Stimulated activated CD4-positive, alpha-beta T cell treated with anti-CD3 and anti-CD28 coated beads, Interleukin-12 subunit alpha, Interleukin-12 subunit beta, amount 100 ng/mL, for 4 hours (primary cell): ENCODE measurements at regions not wholly inside any gene's neighbourhood (a gene's known extent, or its start where the extent isn't known, plus 50 kb on each side); places are given as distances from the start of the nearest gene placed in this dataset.
"Not testable (repeated sequence)": the region's sequence is repeated elsewhere in the genome, so short reads cannot be mapped to it uniquely, and the experiment has no call there.

Experiments used
- DNase-seq: peaks from one replicate; pipeline ENCODE4 v3.0.0-alpha.2; 2020

- peak; percentile 58 for DNase-seq
Measured at GRCh38 chr14:106185837-106186233, 659.5 kb downstream of the TMEM121 start.

- no peak for DNase-seq
Measured at GRCh38 chr14:106187216-106187615, 660.8 kb downstream of the TMEM121 start.

- not testable (repeated sequence) for DNase-seq
Measured at GRCh38 chr14:106192701-106193100, 666.3 kb downstream of the TMEM121 start.

- peak; percentile 64 for DNase-seq
Measured at GRCh38 chr14:106196459-106196858, 670.1 kb downstream of the TMEM121 start.

GRCh38 chr14:106197264-106197663 is 670.9 kb downstream of the TMEM121 start:
- DNase-seq: not testable (repeated sequence)

- no peak for DNase-seq
Measured at GRCh38 chr14:106199097-106199496, 672.7 kb downstream of the TMEM121 start.

- peak; percentile 20 for DNase-seq
Measured at GRCh38 chr14:106200541-106201315, 674.3 kb downstream of the TMEM121 start.

GRCh38 chr14:106201376-106201775 is 675.0 kb downstream of the TMEM121 start:
- DNase-seq: no peak

- DNase-seq: no peak
Measured at GRCh38 chr14:106203438-106203837, 677.1 kb downstream of the TMEM121 start.

- no peak for DNase-seq
Measured at GRCh38 chr14:106204063-106204462, 677.7 kb downstream of the TMEM121 start.

GRCh38 chr14:106207316-106207715 is 680.9 kb downstream of the TMEM121 start:
- no peak for DNase-seq

- DNase-seq: no peak
Measured at GRCh38 chr14:106208794-106209193, 682.4 kb downstream of the TMEM121 start.

- peak; percentile 20 for DNase-seq
Measured at GRCh38 chr14:106209755-106210154, 683.4 kb downstream of the TMEM121 start.

- DNase-seq: peak; percentile 12
Measured at GRCh38 chr14:106210650-106211049, 684.3 kb downstream of the TMEM121 start.

- no peak for DNase-seq
Measured at GRCh38 chr14:106211334-106211900, 685.0 kb downstream of the TMEM121 start.

- no peak for DNase-seq
Measured at GRCh38 chr14:106215229-106215628, 688.8 kb downstream of the TMEM121 start.

GRCh38 chr14:106216679-106217078 is 690.3 kb downstream of the TMEM121 start:
- DNase-seq: no peak

GRCh38 chr14:106218174-106218573 is 691.8 kb downstream of the TMEM121 start:
- no peak for DNase-seq

GRCh38 chr14:106222311-106222710 is 695.9 kb downstream of the TMEM121 start:
- no peak for DNase-seq

GRCh38 chr14:106222731-106223130 is 696.3 kb downstream of the TMEM121 start:
- DNase-seq: no peak

- no peak for DNase-seq
Measured at GRCh38 chr14:106227793-106228192, 701.4 kb downstream of the TMEM121 start.

- DNase-seq: no peak
Measured at GRCh38 chr14:106228541-106229158, 702.3 kb downstream of the TMEM121 start.

GRCh38 chr14:106230071-106230470 is 703.7 kb downstream of the TMEM121 start:
- no peak for DNase-seq

- DNase-seq: not testable (repeated sequence)
Measured at GRCh38 chr14:106233191-106233590, 706.8 kb downstream of the TMEM121 start.
